Activated T-cell treated with anti-CD3 and anti-CD28 coated beads, Interleukin-2, amount 50 U/mL, for 4 hours (primary cell): ENCODE measurements at regions not wholly inside any gene's neighbourhood (a gene's known extent, or its start where the extent isn't known, plus 50 kb on each side); places are given as distances from the start of the nearest gene placed in this dataset.

Experiments
- ATAC-seq, 2 donors: fragments of 200-7000 bp; cut with Tn5 transposase; one replicate each; pipeline ENCODE4 v1.10.0; 2021
- DNase-seq: peaks from one replicate; pipeline ENCODE4 v3.0.0-alpha.2; 2020
- H3K27me3 Mint-ChIP-seq: one replicate; pipeline ENCODE4 v1.8.0; 2021; ENCODE audit warnings: low read depth, mixed read lengths
- H3K36me3 Mint-ChIP-seq: one replicate; pipeline ENCODE4 v1.8.0; 2022; ENCODE audit warnings: mixed read lengths; ENCODE audit not compliant: insufficient read depth
- H3K4me1 Mint-ChIP-seq: one replicate; pipeline ENCODE4 v1.8.0; 2021; ENCODE audit warnings: low read depth, mixed read lengths
- H3K4me3 Mint-ChIP-seq: one replicate; pipeline ENCODE4 v1.8.0; 2021; ENCODE audit warnings: mild to moderate bottlenecking, moderate library complexity, mixed read lengths
- H3K9me3 Mint-ChIP-seq: one replicate; pipeline ENCODE4 v1.8.0; 2021; ENCODE audit warnings: mixed read lengths

- peaks cover 44% of the 10 kb centered on the region for H3K27me3 Mint-ChIP-seq
- ATAC-seq (no peak), DNase-seq (no peak)
- no peak overlapping the region for H3K4me3 Mint-ChIP-seq
- H3K4me1 Mint-ChIP-seq, result no peaks in the 10 kb centered on the region
- H3K36me3 Mint-ChIP-seq, result no peaks in the 10 kb centered on the region
- H3K9me3 Mint-ChIP-seq, result no peaks in the 10 kb centered on the region
These were observed 125.7 kb downstream of the TRIM29 start for GRCh38 chr11:120012245-120012644.

- Mint-ChIP-seq H3K27me3 (peaks cover 41% of the 10 kb centered on the region), H3K9me3 (no peaks in the 10 kb centered on the region)
- DNase-seq, result no peak
These were observed 126.1 kb downstream of the TRIM29 start for GRCh38 chr11:120011836-120012235.

DNA sequence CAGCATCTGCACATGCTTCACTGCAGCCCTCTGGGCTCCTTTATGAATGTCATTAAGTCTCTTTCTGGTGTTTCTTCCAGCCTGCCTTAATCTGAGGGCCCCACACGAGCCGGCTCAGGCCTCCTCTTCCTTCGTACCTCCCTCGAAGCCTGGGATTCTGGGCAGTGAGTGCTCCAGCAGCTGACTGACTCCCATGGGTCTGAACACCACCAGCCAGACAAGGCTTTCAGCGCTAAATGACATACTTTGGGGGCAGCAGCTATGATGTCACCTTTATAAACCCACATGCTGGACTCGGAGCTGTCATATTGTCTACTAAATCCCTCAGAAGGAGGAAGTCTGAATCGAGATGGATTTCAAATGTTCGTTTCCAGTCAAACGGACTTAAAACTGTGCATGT, 127.1 kb downstream of the TRIM29 start:
- H3K27me3 Mint-ChIP-seq, result peaks cover 33% of the 10 kb centered on the region
- H3K9me3 Mint-ChIP-seq, result no peaks in the 10 kb centered on the region
- no peak for ATAC-seq
- H3K36me3 Mint-ChIP-seq, result no peaks in the 10 kb centered on the region
- H3K4me3 Mint-ChIP-seq, result no peak overlapping the region
- DNase-seq, result no peak
- H3K4me1 Mint-ChIP-seq, result no peaks in the 10 kb centered on the region

More at GRCh38 chr11:120011836-120012235, 126.1 kb downstream of the TRIM29 start:
- no peaks in the 10 kb centered on the region for H3K4me1 Mint-ChIP-seq
- H3K36me3 Mint-ChIP-seq, result no peaks in the 10 kb centered on the region
- no peak for ATAC-seq
- H3K4me3 Mint-ChIP-seq, result no peak overlapping the region

DNA sequence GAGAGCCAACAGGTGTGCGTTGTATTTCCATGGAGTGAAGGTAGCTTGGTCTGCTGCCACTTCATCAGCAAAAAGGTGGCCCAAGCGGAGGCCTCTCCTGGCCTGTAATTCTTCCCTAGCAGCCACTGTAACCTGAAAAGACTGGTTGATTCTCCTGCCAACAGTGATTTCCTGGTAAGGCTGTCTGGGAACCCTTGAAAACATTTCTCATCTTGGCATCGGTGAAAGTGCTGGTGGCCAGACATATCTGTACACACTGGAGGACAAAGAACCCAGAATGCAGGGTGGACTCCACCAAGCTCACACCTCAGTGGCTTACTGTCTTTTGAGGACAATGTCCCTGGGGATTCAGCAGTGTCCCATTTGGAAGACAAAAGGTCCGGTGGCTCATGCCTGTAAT, 128.0 kb downstream of the TRIM29 start:
- H3K27me3 Mint-ChIP-seq, result peaks cover 26% of the 10 kb centered on the region
- no peak for DNase-seq
- no peak for ATAC-seq
- no peaks in the 10 kb centered on the region for H3K4me1 Mint-ChIP-seq
- no peaks in the 10 kb centered on the region for H3K9me3 Mint-ChIP-seq
- H3K36me3 Mint-ChIP-seq, result no peaks in the 10 kb centered on the region
- no peak overlapping the region for H3K4me3 Mint-ChIP-seq

GRCh38 chr11:120007144-120007543, 130.8 kb downstream of the TRIM29 start:
- H3K4me3 Mint-ChIP-seq, result no peak overlapping the region
- H3K4me1 Mint-ChIP-seq, result no peaks in the 10 kb centered on the region
- ATAC-seq (no peak), DNase-seq (no peak)
- no peaks in the 10 kb centered on the region for H3K36me3 Mint-ChIP-seq
- peaks cover 15% of the 10 kb centered on the region for H3K27me3 Mint-ChIP-seq
- no peaks in the 10 kb centered on the region for H3K9me3 Mint-ChIP-seq

DNA sequence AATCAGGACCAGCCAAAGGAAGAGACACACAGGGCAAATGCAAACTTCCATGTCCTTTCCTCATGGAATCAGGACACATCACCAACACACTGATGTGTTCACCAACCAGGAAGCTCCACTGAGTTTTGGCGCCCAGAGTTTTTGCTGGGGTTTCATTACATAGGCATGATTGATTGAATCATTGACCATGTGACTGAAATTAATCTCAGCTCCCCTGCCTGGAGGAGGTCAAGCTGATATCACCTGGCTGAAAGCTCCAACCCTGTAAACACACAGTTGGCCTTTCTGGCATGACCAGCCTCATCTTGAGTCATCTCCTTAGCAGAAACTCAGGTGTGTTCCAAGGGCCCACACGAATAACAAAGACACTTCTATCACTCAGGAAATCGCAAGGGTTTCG, 133.2 kb downstream of the TRIM29 start:
- Mint-ChIP-seq H3K36me3 (no peaks in the 10 kb centered on the region), H3K27me3 (peaks cover 18% of the 10 kb centered on the region), H3K4me1 (no peaks in the 10 kb centered on the region), H3K4me3 (no peak overlapping the region), H3K9me3 (no peaks in the 10 kb centered on the region)
- no peak for DNase-seq
- ATAC-seq, result no peak

- Mint-ChIP-seq H3K4me3 (no peak overlapping the region), H3K27me3 (peaks cover 17% of the 10 kb centered on the region), H3K9me3 (no peaks in the 10 kb centered on the region), H3K4me1 (no peaks in the 10 kb centered on the region), H3K36me3 (no peaks in the 10 kb centered on the region)
- DNase-seq (no peak), ATAC-seq (no peak)
These were observed 136.5 kb downstream of the TRIM29 start for GRCh38 chr11:120001178-120002090.

GRCh38 chr11:119999220-119999619, 138.7 kb downstream of the TRIM29 start:
- DNase-seq (no peak), ATAC-seq (no peak)
- Mint-ChIP-seq H3K9me3 (no peaks in the 10 kb centered on the region), H3K4me1 (no peaks in the 10 kb centered on the region), H3K4me3 (no peak overlapping the region), H3K36me3 (no peaks in the 10 kb centered on the region), H3K27me3 (peaks cover 12% of the 10 kb centered on the region)

DNA sequence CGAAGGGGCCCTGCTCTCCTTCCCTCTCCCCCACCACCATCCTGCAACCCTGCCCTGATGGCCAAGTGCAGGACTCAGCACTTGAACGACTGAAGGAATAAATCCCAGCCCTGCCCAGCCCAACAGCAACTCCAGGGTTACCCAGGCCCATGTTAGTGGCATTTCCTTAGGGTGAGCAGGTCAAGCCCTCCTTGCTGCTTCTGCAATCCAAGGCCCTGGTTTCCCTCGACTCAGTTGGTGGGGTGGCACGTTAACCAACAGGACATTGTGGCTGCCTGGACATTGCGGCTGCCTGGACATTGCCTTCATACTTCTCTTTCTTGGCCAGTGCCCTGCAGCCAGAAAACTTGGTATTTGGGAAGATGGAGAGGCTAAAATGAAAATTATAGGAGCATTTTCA, 141.4 kb downstream of the TRIM29 start:
- Mint-ChIP-seq H3K27me3 (peaks cover 19% of the 10 kb centered on the region), H3K9me3 (no peaks in the 10 kb centered on the region), H3K4me1 (no peaks in the 10 kb centered on the region), H3K4me3 (no peak overlapping the region), H3K36me3 (no peaks in the 10 kb centered on the region)
- no peak for DNase-seq
- ATAC-seq, result no peak

DNA sequence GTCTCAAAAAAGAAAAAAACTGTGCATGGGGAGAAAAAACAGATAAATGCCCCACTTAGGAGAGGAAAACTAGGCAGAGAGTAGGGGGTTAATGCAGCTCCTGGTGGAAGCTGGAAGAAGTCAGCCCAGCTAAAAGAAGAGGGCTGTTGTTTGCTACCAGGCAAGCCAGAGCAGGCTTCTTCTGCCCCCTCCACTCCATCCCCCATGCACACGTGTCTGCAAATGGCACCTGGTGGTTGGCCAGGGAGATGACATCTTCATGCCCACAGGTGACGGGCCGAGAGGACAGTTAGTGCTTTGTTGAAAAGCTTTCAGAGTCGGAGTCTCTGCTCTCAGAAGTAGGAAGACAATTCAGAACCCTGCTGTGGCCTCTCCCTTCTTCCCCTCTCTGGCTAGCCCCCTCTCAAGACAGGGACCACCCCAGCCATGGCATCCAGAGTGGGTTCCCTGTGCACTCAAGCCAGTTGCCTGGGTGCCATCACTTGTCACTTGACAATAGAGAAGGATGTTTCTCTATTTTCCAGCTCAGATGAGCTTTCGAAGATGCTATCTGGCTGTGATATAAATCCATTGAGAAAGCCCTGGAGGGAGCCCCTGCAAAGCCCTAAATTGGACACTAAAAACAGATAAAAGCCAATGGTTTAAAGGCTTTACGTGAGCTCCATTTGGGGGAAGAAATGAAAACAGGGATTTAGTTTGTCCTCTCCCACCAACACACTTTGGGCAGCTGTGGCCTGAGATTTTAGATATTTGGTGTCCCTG, 142.0 kb downstream of the TRIM29 start:
- Mint-ChIP-seq H3K4me1 (no peaks in the 10 kb centered on the region), H3K36me3 (no peaks in the 10 kb centered on the region), H3K9me3 (no peaks in the 10 kb centered on the region), H3K4me3 (no peak overlapping the region), H3K27me3 (peaks cover 15% of the 10 kb centered on the region)
- ATAC-seq (no peak), DNase-seq (no peak)

DNA sequence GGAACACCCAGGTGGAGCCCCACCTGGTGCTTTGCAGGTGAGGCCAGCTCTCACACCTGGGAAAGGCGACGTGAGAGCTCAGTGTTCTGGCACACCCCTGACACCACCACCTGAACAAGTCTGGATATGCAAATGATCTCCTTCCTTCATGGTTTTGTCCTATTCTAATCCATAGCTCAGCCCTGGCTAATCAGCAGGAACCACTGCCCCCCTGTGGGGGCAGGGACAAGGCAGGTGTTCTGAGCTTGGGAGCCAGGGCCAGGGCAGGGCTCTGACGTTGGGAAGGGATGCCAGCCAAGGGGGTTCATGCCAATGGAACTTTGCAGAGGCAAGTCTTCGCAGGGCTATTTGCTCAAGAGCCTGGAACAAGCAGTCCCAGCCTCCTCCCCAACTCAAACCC, 144.2 kb downstream of the TRIM29 start:
- Mint-ChIP-seq H3K4me1 (no peaks in the 10 kb centered on the region), H3K9me3 (no peaks in the 10 kb centered on the region)

DNA sequence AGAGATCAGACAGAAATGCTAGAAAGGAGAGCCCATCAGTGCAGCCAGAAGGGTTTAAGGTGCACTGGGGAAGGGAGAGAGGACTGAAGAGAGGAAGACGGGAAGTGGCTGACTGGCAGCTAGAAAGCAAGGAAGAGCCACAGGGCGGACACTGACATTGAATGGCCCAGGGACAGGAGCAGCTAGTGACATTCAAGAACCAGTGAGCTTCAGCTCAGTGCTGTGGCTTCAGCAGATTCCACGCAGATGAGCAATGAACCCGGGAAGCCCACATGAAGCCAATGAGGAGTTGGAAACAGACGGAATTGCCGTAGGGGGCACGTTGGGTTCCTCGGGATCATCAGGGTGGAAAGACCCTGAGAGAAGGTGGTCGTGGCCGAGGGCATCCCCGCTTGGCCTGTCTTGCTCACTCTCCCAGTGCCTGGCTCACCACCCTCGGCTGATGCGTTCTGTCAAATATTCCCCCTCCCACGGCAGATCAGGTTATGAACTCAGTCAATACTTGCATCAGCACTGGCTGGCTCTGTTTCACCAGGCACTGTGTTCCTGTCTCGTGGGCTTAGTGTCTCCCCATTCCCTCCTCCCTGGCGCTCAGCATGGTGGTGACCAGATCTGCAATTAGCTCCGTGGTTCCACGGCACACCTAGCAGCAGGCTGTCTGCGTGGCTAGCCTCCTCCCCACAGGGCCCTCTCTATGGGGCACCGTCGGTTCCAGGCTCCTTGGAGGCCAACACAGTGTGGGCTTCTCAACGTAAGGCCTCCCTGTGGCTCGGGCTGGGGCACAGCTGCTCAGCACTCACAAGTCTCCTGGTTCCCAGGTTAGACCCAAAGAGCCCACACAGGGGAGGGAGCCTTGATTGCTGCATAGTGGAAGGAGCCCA, 145.5 kb downstream of the TRIM29 start:
- H3K36me3 Mint-ChIP-seq, result no peaks in the 10 kb centered on the region
- no peaks in the 10 kb centered on the region for H3K9me3 Mint-ChIP-seq
- no peaks in the 10 kb centered on the region for H3K4me1 Mint-ChIP-seq
- DNase-seq (no peak), ATAC-seq (no peak)
- H3K27me3 Mint-ChIP-seq, result peaks cover 16% of the 10 kb centered on the region
- no peak overlapping the region for H3K4me3 Mint-ChIP-seq

More for the DNA sequence above, 144.2 kb downstream of the TRIM29 start:
- Mint-ChIP-seq H3K27me3 (peaks cover 15% of the 10 kb centered on the region), H3K4me3 (no peak overlapping the region), H3K36me3 (no peaks in the 10 kb centered on the region)
- ATAC-seq, result no peak
- DNase-seq, result no peak

DNA sequence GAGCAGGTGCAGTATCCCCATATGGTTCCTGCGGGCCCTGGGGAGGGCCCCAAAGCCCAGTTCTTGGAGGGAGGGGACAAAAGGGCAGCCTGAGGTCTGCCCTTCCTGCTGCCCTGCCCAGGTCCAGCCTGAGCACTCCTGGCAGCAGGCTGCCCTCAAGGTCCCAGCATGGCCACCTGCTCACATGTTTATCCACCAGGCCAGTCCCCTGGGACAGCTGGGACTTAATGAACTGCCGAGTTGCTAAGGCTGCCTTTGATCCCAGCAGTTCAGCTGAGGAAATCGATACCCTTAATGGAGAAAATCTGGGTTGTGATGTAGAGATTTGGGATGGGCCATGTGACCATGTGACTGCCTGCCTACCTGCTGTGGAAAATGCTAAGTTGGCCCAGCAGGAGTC, 146.2 kb downstream of the TRIM29 start:
- H3K4me3 Mint-ChIP-seq, result no peak overlapping the region
- no peaks in the 10 kb centered on the region for H3K4me1 Mint-ChIP-seq
- H3K36me3 Mint-ChIP-seq, result no peaks in the 10 kb centered on the region
- peaks cover 16% of the 10 kb centered on the region for H3K27me3 Mint-ChIP-seq
- DNase-seq (no peak), ATAC-seq (no peak)
- H3K9me3 Mint-ChIP-seq, result no peaks in the 10 kb centered on the region

DNA sequence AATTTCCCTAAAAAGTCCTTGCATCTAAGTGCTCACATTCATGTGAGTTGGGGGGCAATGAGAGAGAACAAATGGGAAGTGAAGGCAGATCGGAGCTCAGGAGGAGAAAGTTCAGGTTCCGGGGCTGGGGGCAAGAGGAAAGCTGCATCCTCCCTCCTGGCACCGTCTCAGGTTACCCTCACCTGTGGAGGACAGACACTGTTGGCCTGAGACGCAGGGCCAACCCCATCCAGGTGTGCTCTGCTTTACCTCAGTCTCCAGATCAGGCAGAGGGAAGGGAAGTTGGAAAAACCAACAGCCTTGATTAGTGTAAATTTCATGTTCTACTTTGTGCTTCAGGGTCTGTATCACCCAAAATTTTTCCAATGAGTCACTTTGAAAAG, 146.9 kb downstream of the TRIM29 start:
- no peak for ATAC-seq
- Mint-ChIP-seq H3K9me3 (no peaks in the 10 kb centered on the region), H3K4me3 (no peak overlapping the region), H3K36me3 (no peaks in the 10 kb centered on the region), H3K4me1 (no peaks in the 10 kb centered on the region), H3K27me3 (peaks cover 16% of the 10 kb centered on the region)
- no peak for DNase-seq
